GM20000 (cell line): ENCODE measurements at regions not wholly inside any gene's neighbourhood (a gene's known extent, or its start where the extent isn't known, plus 50 kb on each side); places are given as distances from the start of the nearest gene placed in this dataset.

Experiments used
- DNase-seq: peaks from one replicate; pipeline ENCODE4 v3.0.0; 2012; ENCODE audit warnings: low spot score
- CTCF ChIP-seq: IDR thresholded peaks from 2 replicates; pipeline ENCODE4 v1.5.1; 2012; ENCODE audit warnings: mild to moderate bottlenecking, control low read depth; ENCODE audit errors: extremely low read depth, missing control alignments

- no peak for TF ChIP-seq CTCF
- DNase-seq: no peak
Measured at GRCh38 chr20:24388828-24389380, 80.5 kb upstream of the SYNDIG1 start.

- no peak for TF ChIP-seq CTCF
- no peak for DNase-seq
Measured at GRCh38 chr20:24385547-24385946, 83.9 kb upstream of the SYNDIG1 start.

GRCh38 chr20:24384865-24385264, 84.6 kb upstream of the SYNDIG1 start:
- DNase-seq: no peak
- no peak for TF ChIP-seq CTCF

GRCh38 chr20:24382743-24383142, 86.7 kb upstream of the SYNDIG1 start:
- TF ChIP-seq CTCF: no peak

GRCh38 chr20:24382331-24382730, 87.1 kb upstream of the SYNDIG1 start:
- no peak for DNase-seq
- no peak for TF ChIP-seq CTCF

More at GRCh38 chr20:24382743-24383142, 86.7 kb upstream of the SYNDIG1 start:
- DNase-seq: no peak

- no peak for DNase-seq
- no peak for TF ChIP-seq CTCF
Measured at GRCh38 chr20:24381886-24382285, 87.5 kb upstream of the SYNDIG1 start.

GRCh38 chr20:24379484-24379927, 89.9 kb upstream of the SYNDIG1 start:
- no peak for DNase-seq
- TF ChIP-seq CTCF: no peak
